GM12878 (cell line): ENCODE measurements at regions not wholly inside any gene's neighbourhood (a gene's known extent, or its start where the extent isn't known, plus 50 kb on each side); places are given as distances from the start of the nearest gene placed in this dataset.

Source experiments
- BHLHE40 ChIP-seq, 2 experiments: fragments of 450-650 bp in 1 of 2; IDR thresholded peaks; 2 replicates each; pipeline ENCODE4 v1.6.1; 2011 to 2017; ENCODE audit warnings: low read depth in 2 of 2, borderline replicate concordance in 1 of 2, improper control_type of control experiment in 1 of 2, low read length in 1 of 2, mild to moderate bottlenecking in 1 of 2
- CTCF ChIP-seq, 3 experiments: IDR thresholded peaks in 2 of 3; conservative IDR thresholded peaks in 1 of 3; 2 replicates each; pipeline ENCODE4 v1.5.1; 2011; ENCODE audit warnings: low read depth in 3 of 3, low read length in 3 of 3, mild to moderate bottlenecking in 3 of 3, control low read depth in 2 of 3, moderate library complexity in 2 of 3, inconsistent platforms in 1 of 3, mixed read lengths in 1 of 3; ENCODE audit not compliant: control insufficient read depth in 2 of 3, insufficient read depth in 1 of 3; ENCODE audit errors: extremely low read depth in 1 of 3
- EP300 ChIP-seq, 2 experiments: fragments of 150-350 bp in 1 of 2; IDR thresholded peaks; 2 replicates each; pipeline ENCODE4 v1.6.1; 2011 to 2012; ENCODE audit warnings: low read depth in 2 of 2, low read length in 2 of 2, borderline replicate concordance in 1 of 2, improper control_type of control experiment in 1 of 2, inconsistent platforms in 1 of 2; ENCODE audit not compliant: control insufficient read depth in 1 of 2
- GABPA ChIP-seq: IDR thresholded peaks from 2 replicates; pipeline ENCODE4 v1.6.1; 2014; ENCODE audit warnings: antibody characterized with exemption, low read depth, mild to moderate bottlenecking, inconsistent platforms
- KLF5 ChIP-seq: fragments of 450-650 bp; IDR thresholded peaks from 2 replicates; pipeline ENCODE4 v1.6.1; 2014; ENCODE audit warnings: mild to moderate bottlenecking; ENCODE audit not compliant: partially characterized antibody
- NFIC ChIP-seq: IDR thresholded peaks from 2 replicates; pipeline ENCODE4 v1.6.1; 2012; ENCODE audit warnings: low read depth, mild to moderate bottlenecking, inconsistent platforms, low read length, moderate library complexity
- POLR2A ChIP-seq: IDR thresholded peaks from 2 replicates; pipeline ENCODE4 v1.6.1; 2011; ENCODE audit warnings: low read depth, mild to moderate bottlenecking, low read length
- POLR2AphosphoS5 ChIP-seq: IDR thresholded peaks from 2 replicates; pipeline ENCODE4 v1.6.1; 2011; ENCODE audit warnings: mild to moderate bottlenecking, low read length, inconsistent platforms
- RBBP5 ChIP-seq: fragments of 200-600 bp; sonication (generic); conservative IDR thresholded peaks from 2 replicates; pipeline ENCODE4 v1.6.1; 2016
- RELA ChIP-seq: fragments of 450-650 bp; IDR thresholded peaks from 2 replicates; pipeline ENCODE4 v1.8.0; 2014; ENCODE audit warnings: borderline replicate concordance; ENCODE audit not compliant: partially characterized antibody
- SUZ12 ChIP-seq: fragments of 200-600 bp; sonication (generic); IDR thresholded peaks from one replicate; pipeline ENCODE4 v1.6.1; 2018; ENCODE audit warnings: antibody characterized with exemption, mild to moderate bottlenecking; ENCODE audit not compliant: unreplicated experiment
- TCF7 ChIP-seq: IDR thresholded peaks from 2 replicates; pipeline ENCODE4 v1.6.1; 2014; ENCODE audit warnings: antibody characterized with exemption, borderline replicate concordance
- ZNF274 ChIP-seq: IDR thresholded peaks from one replicate; pipeline ENCODE4 v1.8.0; 2011; ENCODE audit not compliant: insufficient read length, insufficient read depth

GRCh38 chr2:122117371-122117770 is 361.9 kb downstream of the TSN start:
- TF ChIP-seq CTCF (IDR thresholded peaks at IDR 0.05 in 2 of 3, conservative IDR thresholded peaks at IDR 0.05 in 1 of 3; ENCODE audit: control insufficient read depth in 2 of 3, extremely low read depth in 1 of 3, insufficient read depth in 1 of 3, low read depth in 3 of 3, low read length in 3 of 3) (no peak), TCF7 (no peak), POLR2AphosphoS5 (no peak), GABPA (no peak), NFIC (no peak), POLR2A (no peak), RELA (no peak), KLF5 (no peak), RBBP5 (no peak), ZNF274 (no peak), SUZ12 (no peak), BHLHE40 (IDR thresholded peaks at IDR 0.05; ENCODE audit: borderline replicate concordance in 1 of 2, low read depth in 2 of 2, low read length in 1 of 2) (no peak), EP300 (IDR thresholded peaks at IDR 0.05; ENCODE audit: borderline replicate concordance in 1 of 2, control insufficient read depth in 1 of 2, low read depth in 2 of 2, low read length in 2 of 2) (no peak)
